SU-DHL-6 (cell line): ENCODE measurements at regions not wholly inside any gene's neighbourhood (a gene's known extent, or its start where the extent isn't known, plus 50 kb on each side); places are given as distances from the start of the nearest gene placed in this dataset.
A peak's percentile ranks its signal among the peaks of the same experiment; 100 is the strongest.

Experiments used
- H2AFZ ChIP-seq: fragments of 200-600 bp; sonication (generic); 2 replicates; pipeline ENCODE4 v1.6.1; 2014; ENCODE audit warnings: low read depth, mild to moderate bottlenecking, moderate library complexity, mixed read lengths, antibody characterized with exemption, low read length; ENCODE audit not compliant: severe bottlenecking
- H3F3A ChIP-seq: fragments of 200-600 bp; shearing (Covaris generic); 2 replicates; pipeline ENCODE4 v1.6.0; 2016; ENCODE audit warnings: antibody characterized with exemption, mild to moderate bottlenecking; ENCODE audit not compliant: insufficient read depth
- H3K27ac ChIP-seq: fragments of 200-600 bp; sonication (generic); 2 replicates; pipeline ENCODE4 v1.5.1; 2016; ENCODE audit warnings: low read depth, mild to moderate bottlenecking, low read length, moderate library complexity, mixed read lengths
- H3K27me3 ChIP-seq: fragments of 200-600 bp; sonication (generic), shearing (Covaris generic); 2 replicates; pipeline ENCODE4 v1.6.0; 2014; ENCODE audit warnings: mild to moderate bottlenecking, low read length
- H3K36me3 ChIP-seq: fragments of 200-600 bp; sonication (generic); 2 replicates; pipeline ENCODE4 v1.6.1; 2014; ENCODE audit warnings: mild to moderate bottlenecking, low read length, mixed read lengths
- H3K4me2 ChIP-seq: fragments of 300-600, 200-600 bp; shearing (Covaris generic), sonication (generic); 2 replicates; pipeline ENCODE4 v1.6.0; 2014; ENCODE audit warnings: low read length, low read depth, mild to moderate bottlenecking; ENCODE audit not compliant: poor library complexity, severe bottlenecking
- H3K4me3 ChIP-seq: fragments of 200-600 bp; sonication (generic); 2 replicates; pipeline ENCODE4 v1.5.1; 2014; ENCODE audit warnings: antibody characterized with exemption, low read length, mild to moderate bottlenecking, mixed read lengths; ENCODE audit not compliant: insufficient read depth, poor library complexity, severe bottlenecking
- H3K79me2 ChIP-seq: fragments of 200-600 bp; sonication (generic); 2 replicates; pipeline ENCODE4 v1.6.1; 2014; ENCODE audit warnings: mild to moderate bottlenecking, low read length, moderate library complexity; ENCODE audit not compliant: insufficient read depth
- H3K9ac ChIP-seq: fragments of 200-600 bp; sonication (generic); 2 replicates; pipeline ENCODE4 v1.7.0; 2014; ENCODE audit warnings: mild to moderate bottlenecking, low read length
- H3K9me2 ChIP-seq: fragments of 200-600 bp; sonication (generic); replicated peaks from 2 replicates; pipeline ENCODE4 v1.6.1; 2014; ENCODE audit warnings: low read length; ENCODE audit not compliant: insufficient read depth
- H3K9me3 ChIP-seq: fragments of 200-600 bp; sonication (generic); 2 replicates; pipeline ENCODE4 v1.6.1; 2014; ENCODE audit warnings: low read length, mixed read lengths; ENCODE audit not compliant: insufficient read depth
- H4K20me1 ChIP-seq: fragments of 200-600 bp; sonication (generic); 2 replicates; pipeline ENCODE4 v1.6.1; 2014; ENCODE audit warnings: low read depth, mild to moderate bottlenecking, antibody characterized with exemption, low read length, moderate library complexity, mixed read lengths
- EZH2phosphoT487 ChIP-seq: fragments of 200-600 bp; sonication (generic), shearing (Covaris generic); conservative IDR thresholded peaks from 2 replicates; pipeline ENCODE4 v1.6.1; 2018; ENCODE audit warnings: mild to moderate bottlenecking, antibody characterized with exemption, low read length, moderate library complexity, mixed read lengths
- TF ChIP-seq, protein P1 (sequence below): fragments of 200-600 bp; sonication (generic); IDR thresholded peaks from one replicate; pipeline ENCODE4 v1.5.1; 2017; ENCODE audit warnings: antibody characterized with exemption, mild to moderate bottlenecking, low read length, moderate library complexity; ENCODE audit not compliant: insufficient read depth, poor library complexity, severe bottlenecking

DNA sequence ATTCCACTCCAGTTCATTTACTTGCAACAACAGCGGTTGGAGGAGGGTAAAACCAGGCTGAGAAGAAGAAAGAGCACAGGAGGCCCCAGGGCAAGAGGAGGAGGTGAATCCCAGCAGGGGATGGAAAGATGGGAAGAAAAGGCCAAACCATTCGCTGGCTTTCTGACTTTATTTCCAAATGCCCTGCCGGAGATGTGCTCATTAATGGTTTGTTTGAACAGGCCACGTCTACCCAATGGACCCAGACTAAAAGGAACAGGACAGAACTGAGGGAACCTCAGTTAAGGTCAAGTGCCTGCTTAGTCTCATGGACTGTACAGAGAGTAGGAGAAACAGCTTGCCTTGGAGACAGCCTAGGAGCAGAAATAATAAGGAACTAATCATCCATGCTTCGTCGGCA lies 121.6 kb upstream of the NDUFV2 start:
- Histone ChIP-seq H3K9me2 (no peaks in the 10 kb centered on the region), H3K27ac (no peak overlapping the region), H3K9me3 (no peaks in the 10 kb centered on the region), H3K4me3 (no peak overlapping the region), H3F3A (no peaks in the 10 kb centered on the region), H3K79me2 (no peaks in the 10 kb centered on the region), H3K9ac (no peak overlapping the region), H4K20me1 (no peaks in the 10 kb centered on the region), H3K36me3 (no peaks in the 10 kb centered on the region), H2AFZ (no peak overlapping the region), H3K27me3 (no peaks in the 10 kb centered on the region), H3K4me2 (no peak overlapping the region)
- TF ChIP-seq, protein P1, sequence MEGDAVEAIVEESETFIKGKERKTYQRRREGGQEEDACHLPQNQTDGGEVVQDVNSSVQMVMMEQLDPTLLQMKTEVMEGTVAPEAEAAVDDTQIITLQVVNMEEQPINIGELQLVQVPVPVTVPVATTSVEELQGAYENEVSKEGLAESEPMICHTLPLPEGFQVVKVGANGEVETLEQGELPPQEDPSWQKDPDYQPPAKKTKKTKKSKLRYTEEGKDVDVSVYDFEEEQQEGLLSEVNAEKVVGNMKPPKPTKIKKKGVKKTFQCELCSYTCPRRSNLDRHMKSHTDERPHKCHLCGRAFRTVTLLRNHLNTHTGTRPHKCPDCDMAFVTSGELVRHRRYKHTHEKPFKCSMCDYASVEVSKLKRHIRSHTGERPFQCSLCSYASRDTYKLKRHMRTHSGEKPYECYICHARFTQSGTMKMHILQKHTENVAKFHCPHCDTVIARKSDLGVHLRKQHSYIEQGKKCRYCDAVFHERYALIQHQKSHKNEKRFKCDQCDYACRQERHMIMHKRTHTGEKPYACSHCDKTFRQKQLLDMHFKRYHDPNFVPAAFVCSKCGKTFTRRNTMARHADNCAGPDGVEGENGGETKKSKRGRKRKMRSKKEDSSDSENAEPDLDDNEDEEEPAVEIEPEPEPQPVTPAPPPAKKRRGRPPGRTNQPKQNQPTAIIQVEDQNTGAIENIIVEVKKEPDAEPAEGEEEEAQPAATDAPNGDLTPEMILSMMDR, result no peak

DNA sequence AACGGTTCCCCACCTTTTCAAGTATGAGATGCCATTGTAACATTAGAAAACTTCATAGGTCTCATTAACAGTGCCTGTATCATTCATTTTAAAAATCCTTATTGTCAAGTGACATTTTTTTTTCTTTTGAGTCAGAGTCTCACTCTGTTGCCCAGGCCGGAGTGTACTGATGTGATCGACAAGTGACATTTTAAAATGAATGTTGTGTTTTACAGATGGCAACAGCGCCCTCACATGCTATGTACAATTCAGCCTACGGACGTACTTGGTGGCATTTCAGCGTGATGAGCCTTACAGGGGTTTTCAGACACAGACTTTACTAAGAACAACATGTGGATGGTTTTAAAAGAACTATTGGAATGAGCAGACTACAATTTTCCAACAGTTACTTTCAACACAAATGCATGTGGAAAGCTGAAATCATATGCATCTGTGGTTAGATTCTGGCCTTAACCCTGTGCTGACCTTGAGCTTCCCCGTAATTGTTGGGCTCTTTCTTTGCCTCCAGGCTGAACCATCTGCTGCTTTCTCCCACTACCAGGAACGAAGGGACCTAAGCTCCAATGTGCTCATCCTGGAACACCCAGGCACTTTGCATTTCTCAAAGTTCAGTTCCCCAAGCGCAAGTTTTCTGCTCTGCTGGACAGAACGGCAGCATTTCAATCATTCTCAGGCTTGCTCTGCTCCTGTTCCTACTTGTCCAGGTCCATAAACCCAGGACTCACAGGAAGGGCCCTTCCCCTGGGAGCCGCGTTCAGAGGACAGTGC lies 119.9 kb upstream of the NDUFV2 start:
- TF ChIP-seq EZH2phosphoT487, result no peak
- TF ChIP-seq, protein P1, result peak; percentile 22
- Histone ChIP-seq H3K27me3 (no peaks in the 10 kb centered on the region), H3K36me3 (no peaks in the 10 kb centered on the region), H3K79me2 (no peaks in the 10 kb centered on the region), H2AFZ (no peak overlapping the region), H3K27ac (no peak overlapping the region), H4K20me1 (no peaks in the 10 kb centered on the region), H3K9me2 (no peaks in the 10 kb centered on the region), H3K9me3 (no peaks in the 10 kb centered on the region), H3K4me3 (no peak overlapping the region), H3K4me2 (no peak overlapping the region), H3F3A (no peaks in the 10 kb centered on the region), H3K9ac (no peak overlapping the region)

DNA sequence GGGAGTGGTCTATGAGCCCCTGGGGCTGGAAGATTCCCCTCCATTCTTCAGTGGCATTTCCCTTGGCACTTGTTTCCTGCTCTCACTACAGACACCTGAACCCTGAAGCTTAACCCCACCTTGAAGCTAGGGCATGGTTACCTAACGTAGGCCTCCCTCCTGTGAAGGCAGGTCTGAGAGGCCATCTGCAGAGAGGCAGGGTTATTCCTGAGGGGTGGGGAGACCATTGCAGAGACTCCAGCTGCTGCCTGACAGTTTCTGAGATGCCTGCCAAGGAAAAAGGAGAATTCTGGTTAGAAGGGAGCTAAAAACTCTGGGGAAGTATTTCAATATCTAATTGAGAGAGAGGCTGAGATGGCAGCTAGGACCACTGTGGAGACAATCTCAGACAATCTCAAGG lies 119.3 kb upstream of the NDUFV2 start:
- Histone ChIP-seq H3K27ac (no peak overlapping the region), H4K20me1 (no peaks in the 10 kb centered on the region), H3K27me3 (no peaks in the 10 kb centered on the region), H3K9me3 (no peaks in the 10 kb centered on the region), H2AFZ (no peak overlapping the region), H3K4me3 (no peak overlapping the region), H3K36me3 (no peaks in the 10 kb centered on the region), H3K9ac (no peak overlapping the region), H3F3A (no peaks in the 10 kb centered on the region), H3K9me2 (no peaks in the 10 kb centered on the region), H3K79me2 (no peaks in the 10 kb centered on the region), H3K4me2 (no peak overlapping the region)
- TF ChIP-seq EZH2phosphoT487, result no peak
- TF ChIP-seq, protein P1, result no peak
